ENCODE measurements at regions not wholly inside any gene's neighbourhood (a gene's known extent, or its start where the extent isn't known, plus 50 kb on each side); places are given as distances from the start of the nearest gene placed in this dataset.
"Not testable (repeated sequence)": the region's sequence is repeated elsewhere in the genome, so short reads cannot be mapped to it uniquely, and the experiment has no call there.

DNA sequence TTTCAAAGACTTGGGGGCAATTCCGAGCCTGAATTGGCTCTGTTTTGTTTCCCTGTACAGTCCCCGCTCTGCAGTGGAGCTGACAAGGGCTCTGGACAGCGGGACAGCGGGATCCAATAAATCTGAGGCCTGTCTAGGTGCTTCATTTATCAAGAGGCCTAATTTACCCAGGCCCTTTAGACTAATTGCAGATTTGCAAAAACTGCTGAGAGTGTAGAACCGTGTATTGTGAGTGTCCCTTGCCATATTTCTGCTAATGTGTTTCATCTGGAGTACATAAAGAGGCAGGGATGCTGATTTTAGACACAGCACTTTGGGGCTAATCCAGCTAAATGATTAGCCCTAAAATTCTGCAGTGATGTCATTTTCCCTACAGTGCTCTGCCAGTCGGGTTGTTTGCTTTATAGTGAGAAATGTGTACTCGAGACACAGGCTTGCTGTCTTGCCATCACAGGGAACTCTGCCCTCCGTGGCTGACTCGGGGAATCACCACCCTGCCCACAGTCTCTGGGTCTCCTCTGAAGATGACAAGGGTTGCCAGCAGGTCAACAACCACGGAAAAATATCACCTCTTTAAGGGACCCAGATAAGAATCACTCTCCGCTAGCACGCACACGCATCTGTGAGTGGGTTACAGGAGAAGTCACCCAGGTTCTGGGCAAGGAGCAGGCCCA lies 592.0 kb downstream of the BNC2 start:
- no peak for DNase-seq (ENCODE audit: low spot score)

DNA sequence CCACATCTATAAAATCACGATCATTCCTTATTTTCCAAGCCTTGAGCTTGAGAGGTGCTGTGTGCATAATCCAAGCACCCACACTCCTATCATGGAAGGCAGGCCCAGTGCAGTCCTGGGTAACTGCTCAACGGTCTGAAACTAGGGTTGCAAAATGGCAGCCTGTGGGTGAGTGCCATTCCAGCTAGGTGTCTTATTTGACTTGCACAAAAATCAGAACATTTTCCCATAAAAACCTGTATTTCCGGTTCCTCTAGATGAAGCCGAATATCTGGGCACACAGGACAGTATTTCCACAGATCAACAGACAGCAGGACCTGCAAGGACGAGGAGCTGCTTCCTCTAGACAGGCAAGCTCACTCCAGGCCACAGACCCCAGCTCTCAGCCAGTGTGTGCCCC lies 588.8 kb downstream of the BNC2 start:
- DNase-seq (ENCODE audit: low spot score), result no peak

DNA sequence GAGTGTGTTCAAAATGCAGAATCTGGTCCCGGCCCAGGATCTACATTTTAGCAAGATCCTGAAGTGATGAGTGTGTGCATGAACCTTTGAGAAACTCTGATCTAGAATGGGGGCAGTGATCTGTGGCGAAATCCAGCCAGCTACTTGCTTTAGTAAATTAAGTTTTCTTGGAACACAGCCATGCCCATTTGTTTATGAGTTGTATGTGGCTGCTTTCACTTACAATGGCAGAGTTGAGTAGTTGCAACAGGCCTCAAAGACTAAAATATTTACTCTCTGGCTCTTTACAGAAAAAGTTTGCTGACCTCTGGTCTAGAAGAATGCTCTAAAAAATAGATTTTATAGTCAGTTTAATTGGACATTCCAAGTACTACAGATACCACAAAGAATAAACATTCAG lies 588.3 kb downstream of the BNC2 start:
- no peak for DNase-seq (ENCODE audit: low spot score)

DNA sequence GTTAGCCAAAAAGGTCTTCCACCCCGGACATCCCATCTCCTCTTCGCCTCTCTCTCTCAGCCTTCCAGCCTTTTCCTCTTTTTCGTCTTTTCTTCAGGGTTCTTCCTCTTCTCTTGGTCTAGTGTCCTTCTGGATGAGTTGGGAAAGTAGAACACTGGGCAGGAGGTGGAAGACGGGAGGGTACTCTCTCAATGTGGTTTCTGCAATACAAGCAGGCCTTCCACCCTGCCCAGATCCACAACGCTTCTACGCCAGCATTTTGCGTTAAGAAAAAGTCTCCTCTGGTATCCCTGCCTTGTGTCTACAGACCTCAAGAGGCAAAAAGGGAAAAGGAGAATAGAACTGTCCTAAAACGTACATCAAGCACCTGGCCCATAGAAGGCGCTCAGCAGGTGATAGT lies 587.8 kb downstream of the BNC2 start:
- no peak for DNase-seq (ENCODE audit: low spot score)

- DNase-seq (ENCODE audit: low spot score), result no peak
Measured at GRCh38 chr9:16286160-16286559, 584.3 kb downstream of the BNC2 start.

GRCh38 chr9:16289639-16290038 lies 580.8 kb downstream of the BNC2 start:
- DNase-seq (ENCODE audit: low spot score), result no peak

GRCh38 chr9:16290169-16290568 lies 580.3 kb downstream of the BNC2 start:
- no peak for DNase-seq (ENCODE audit: low spot score)

- DNase-seq (ENCODE audit: low spot score), result no peak
Measured at GRCh38 chr9:16291921-16292320, 578.5 kb downstream of the BNC2 start.

GRCh38 chr9:16293610-16294009 lies 576.9 kb downstream of the BNC2 start:
- DNase-seq (ENCODE audit: low spot score), result no peak

DNA sequence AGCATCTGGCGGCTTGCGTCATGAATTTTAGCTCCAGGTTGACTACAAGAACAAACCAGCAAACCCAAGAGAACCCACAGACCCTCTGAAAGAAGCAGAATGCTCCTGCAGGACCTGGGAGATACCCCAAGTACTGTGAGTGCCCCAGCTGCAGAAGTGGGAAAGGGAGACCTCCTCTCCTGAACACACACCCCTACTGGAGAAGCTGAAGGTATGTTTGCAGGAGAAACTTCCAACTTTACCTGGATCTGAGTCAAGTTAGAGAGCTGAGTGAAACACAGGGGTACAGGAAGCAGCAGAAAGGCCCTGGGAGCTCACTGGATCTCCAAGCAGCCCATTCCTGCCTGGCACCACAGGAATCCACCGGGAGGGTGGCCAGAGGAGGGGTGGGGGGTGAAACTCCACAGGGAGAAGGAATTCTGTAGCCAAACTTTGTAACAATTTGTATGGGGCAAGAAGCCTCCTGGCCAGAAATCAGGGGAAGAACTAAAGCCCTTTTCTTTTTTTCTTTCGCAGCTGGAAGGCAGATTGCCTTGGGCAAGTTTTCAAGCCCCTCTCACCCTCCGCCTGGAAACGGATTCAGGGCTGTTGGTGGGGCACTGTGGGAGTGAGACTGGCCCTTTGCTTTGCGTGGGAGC lies 576.2 kb downstream of the BNC2 start:
- no peak for DNase-seq (ENCODE audit: low spot score)

GRCh38 chr9:16294940-16295339 lies 575.5 kb downstream of the BNC2 start:
- DNase-seq (ENCODE audit: low spot score), result not testable (repeated sequence)

DNA sequence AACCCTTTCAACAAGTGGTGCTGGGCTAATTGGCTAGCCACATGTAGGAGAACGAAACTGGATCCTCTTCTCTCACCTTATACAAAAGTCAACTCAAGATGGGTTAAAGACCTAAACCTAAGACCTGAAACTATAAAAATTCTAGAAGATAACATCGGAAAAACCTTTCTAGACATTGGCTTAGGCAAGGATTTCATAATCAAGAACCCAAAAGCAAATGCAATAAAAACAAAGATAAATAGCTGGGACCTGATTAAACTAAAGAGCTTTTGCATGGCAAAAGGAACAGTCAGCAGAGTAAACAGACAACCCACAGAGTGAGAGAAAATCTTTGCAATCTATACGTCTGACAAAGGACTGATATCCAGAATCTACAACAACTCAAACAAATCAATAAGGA lies 571.1 kb downstream of the BNC2 start:
- DNase-seq (ENCODE audit: low spot score), result not testable (repeated sequence)

GRCh38 chr9:16303506-16303905 lies 567.0 kb downstream of the BNC2 start:
- peak; percentile 9 for DNase-seq (ENCODE audit: low spot score)

DNA sequence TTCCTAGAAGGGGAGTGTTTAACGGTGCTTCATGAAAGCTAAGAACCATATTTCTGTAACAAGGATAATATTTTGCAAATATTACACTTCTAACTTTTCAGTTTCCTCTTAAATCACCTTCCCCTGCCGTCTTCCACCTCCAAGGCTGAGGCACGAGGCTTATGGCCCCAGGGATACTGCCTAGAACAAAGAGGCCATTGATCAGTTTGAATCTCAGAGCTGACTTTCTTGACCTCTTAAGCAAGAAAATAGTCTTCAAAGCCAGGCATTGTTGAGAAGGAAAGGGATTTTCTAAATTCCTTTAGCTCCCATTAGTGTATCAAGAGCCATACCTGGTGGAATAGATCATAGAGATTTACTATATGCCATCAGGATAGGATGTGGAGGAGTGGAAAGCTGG lies 566.2 kb downstream of the BNC2 start:
- DNase-seq (ENCODE audit: low spot score), result peak; percentile 75

DNA sequence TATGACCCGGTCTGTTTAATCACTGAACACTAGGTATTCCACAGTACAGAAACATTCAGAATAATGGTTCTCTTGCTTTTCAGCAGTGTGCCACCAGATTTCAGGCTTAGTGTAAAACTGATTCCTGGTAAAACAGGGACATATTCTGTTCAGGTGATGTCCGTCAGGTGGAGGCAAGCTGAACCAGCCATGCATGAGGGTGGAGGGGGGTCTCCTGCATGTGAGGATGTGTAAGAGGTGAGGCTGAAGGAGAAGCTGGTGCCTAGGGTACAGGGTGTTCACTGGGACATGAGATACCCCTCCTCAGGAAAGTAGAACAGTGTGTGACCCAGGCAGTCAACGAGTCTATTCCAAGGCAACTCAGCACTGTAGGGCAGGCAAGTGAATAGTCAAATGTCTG lies 563.9 kb downstream of the BNC2 start:
- no peak for DNase-seq (ENCODE audit: low spot score)

GRCh38 chr9:16307626-16308195 lies 562.8 kb downstream of the BNC2 start:
- DNase-seq (ENCODE audit: low spot score), result no peak

- DNase-seq (ENCODE audit: low spot score), result no peak
Measured at GRCh38 chr9:16308645-16309044, 561.8 kb downstream of the BNC2 start.

DNA sequence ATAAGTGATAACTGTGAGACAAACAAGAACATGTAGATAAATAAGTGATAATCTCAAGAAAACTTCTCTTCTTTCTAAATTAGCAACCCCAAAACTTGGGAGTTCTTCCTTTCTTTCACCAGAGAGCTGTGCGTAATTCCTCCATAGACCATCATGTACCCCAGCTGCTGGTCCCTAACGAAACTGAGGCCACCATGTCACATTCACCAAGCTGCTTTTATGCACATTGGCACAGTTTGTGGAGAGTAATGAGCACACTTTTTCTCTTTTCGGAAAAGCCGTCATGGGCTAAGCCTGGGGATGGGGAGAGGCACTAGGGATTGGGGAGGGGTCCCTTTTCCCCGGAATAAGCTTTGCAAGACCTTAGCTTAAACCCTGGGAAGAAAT lies 561.4 kb downstream of the BNC2 start:
- no peak for DNase-seq (ENCODE audit: low spot score)

DNA sequence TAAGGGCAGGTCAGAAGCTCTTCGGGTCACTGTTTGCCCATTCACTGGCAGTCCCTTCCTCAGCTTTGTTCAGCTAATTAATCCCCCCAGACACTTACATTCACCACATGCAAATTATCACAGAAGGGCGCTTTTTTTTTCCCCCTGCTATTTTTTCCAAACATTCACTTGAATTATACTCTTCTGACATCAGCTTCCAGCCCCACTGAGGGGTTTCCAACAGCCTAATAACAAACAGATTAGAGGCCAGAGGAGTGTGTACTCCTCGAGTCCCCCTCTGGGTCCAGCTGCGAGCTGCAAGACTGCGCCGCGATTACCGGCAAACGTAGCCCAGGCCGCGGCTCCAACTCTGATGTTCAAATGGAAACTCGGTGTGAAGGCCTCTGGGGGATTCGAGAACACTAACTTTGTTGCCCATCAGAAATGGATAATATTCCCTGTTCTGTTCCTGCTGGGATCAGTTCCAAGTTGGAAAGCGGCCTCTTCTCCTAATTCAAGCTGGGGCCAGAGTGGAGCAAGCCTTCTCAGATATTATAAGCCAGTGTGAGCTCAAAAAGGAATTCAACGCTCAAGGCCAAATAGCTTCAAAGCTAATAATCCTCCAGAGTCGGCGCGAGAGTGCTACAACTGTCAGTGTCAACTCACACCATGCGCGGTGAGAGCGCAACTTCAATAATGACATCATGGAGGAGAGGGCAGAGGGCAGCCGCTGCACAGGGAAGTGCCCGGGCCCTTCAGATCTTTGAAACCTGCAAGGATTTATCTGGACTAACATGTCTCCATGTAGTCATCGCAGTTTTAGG lies 560.8 kb downstream of the BNC2 start:
- DNase-seq (ENCODE audit: low spot score), result no peak

DNA sequence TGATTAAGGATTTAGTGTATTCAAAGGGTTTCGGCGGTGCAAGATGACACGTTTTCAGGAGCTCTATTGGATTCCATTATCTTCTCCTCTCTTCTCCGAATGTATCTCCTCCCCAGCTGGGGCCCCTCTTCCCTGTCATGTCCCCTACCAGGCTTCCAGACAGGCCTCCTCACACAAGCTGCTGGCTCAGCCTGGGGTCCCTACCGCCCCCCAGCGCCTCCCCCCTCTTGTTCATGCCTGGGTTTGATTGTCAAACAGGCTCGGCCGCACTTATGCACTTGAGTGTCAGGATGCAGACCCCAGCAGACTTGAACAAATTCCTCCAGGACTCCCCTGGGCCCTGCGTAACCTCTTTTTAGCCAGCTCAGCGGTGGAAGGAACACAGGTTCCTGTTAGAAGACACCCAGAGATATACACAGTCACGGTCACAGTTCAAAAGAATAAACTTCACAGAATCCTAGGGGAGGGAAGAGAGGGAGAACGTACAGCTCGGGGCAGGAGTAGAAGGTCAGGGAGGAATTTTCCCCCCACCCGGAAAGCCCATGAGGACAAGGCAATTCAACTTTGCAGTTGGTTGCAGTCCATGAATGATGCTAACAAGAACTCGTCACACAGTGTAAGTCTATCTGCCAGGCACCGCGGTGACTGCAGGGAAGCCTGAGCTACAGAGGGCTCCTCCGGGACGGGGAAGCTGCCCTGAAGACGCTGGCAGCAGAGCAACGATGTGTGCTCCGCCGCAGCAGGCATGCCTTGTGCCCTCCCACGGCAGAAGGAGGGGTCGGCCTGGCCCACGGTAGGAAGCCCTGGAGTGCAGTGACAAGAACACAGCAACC lies 560.0 kb downstream of the BNC2 start:
- DNase-seq (ENCODE audit: low spot score), result no peak

- no peak for DNase-seq (ENCODE audit: low spot score)
Measured at GRCh38 chr9:16312116-16312515, 558.4 kb downstream of the BNC2 start.

DNA sequence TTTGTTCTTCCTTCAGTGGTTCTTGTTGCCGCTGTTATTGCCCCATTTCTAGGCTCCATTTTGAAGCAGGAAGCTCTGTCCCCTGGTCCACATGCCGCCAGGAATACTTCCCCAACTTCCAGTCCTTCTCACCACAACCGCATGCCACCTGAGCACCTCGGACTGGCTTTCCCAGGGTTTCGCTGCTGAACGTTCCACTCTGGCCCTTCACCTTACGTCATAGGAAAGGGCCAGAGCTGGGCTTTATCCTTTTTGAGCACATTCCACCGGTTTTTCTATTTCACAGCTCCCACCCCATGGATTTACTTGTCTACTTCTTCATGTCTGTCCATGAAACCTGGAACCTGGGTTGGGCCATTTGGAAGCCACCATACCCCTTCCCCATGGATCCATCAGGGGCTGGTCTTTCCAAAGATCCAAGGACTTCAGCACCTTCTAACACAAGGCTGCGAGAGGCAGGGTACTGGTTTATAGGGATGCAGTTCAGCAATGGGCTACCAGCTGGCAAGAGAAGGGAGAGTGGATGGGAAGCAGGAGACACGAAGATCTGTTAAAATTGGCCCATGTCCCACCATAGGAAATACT lies 557.4 kb downstream of the BNC2 start:
- no peak for DNase-seq (ENCODE audit: low spot score)
